ENCODE measurements at regions not wholly inside any gene's neighbourhood (a gene's known extent, or its start where the extent isn't known, plus 50 kb on each side); places are given as distances from the start of the nearest gene placed in this dataset.

GRCh38 chr5:98705841-98706240, 67.6 kb upstream of the RGMB start:
- no peak for TF ChIP-seq CTCF (IDR thresholded peaks at IDR 0.05 in 4 of 5, conservative IDR thresholded peaks at IDR 0.05 in 1 of 5)
- TF ChIP-seq POLR2A (IDR thresholded peaks at IDR 0.05): no peak

Data from gastrocnemius medialis (tissue), 4 donors.